GM23338 (cell line): ENCODE measurements at regions not wholly inside any gene's neighbourhood (a gene's known extent, or its start where the extent isn't known, plus 50 kb on each side); places are given as distances from the start of the nearest gene placed in this dataset.

ENCODE experiments used
- ATAC-seq: fragments of 200-7000 bp; cut with Tn5 transposase; 3 replicates; pipeline ENCODE4 v1.9.1; 2020
- DNase-seq: peaks from one replicate; pipeline ENCODE4 v3.0.0-alpha.2; 2015; ENCODE audit warnings: low spot score
- H2AFZ ChIP-seq: fragments of 200-600 bp; sonication (generic); 2 replicates; pipeline ENCODE4 v1.8.0; 2016; ENCODE audit warnings: antibody characterized with exemption, mild to moderate bottlenecking, moderate library complexity
- H3F3A ChIP-seq: fragments of 200-600 bp; sonication (generic); replicated peaks from 2 replicates; pipeline ENCODE4 v1.8.0; 2017; ENCODE audit warnings: antibody characterized with exemption, mixed run types, low read depth
- H3K27ac ChIP-seq: fragments of 200-600 bp; sonication (generic); 2 replicates; pipeline ENCODE4 v1.6.1; 2016; ENCODE audit warnings: low read depth
- H3K27me3 ChIP-seq: fragments of 200-600 bp; sonication (generic); 2 replicates; pipeline ENCODE4 v1.8.0; 2016; ENCODE audit warnings: mild to moderate bottlenecking, mixed run types, moderate library complexity; ENCODE audit not compliant: insufficient read depth
- H3K36me3 ChIP-seq: fragments of 200-600 bp; sonication (generic); 2 replicates; pipeline ENCODE4 v1.8.0; 2016; ENCODE audit warnings: mild to moderate bottlenecking; ENCODE audit not compliant: insufficient read depth
- H3K4me1 ChIP-seq: fragments of 200-600 bp; sonication (generic); 2 replicates; pipeline ENCODE4 v1.8.0; 2016; ENCODE audit warnings: mild to moderate bottlenecking, moderate library complexity; ENCODE audit not compliant: insufficient read depth
- H3K4me2 ChIP-seq: fragments of 200-600 bp; sonication (generic); 2 replicates; pipeline ENCODE4 v1.7.1; 2017; ENCODE audit warnings: mixed run types
- H3K4me3 ChIP-seq: fragments of 200-600 bp; sonication (generic); 2 replicates; pipeline ENCODE4 v1.6.1; 2016; ENCODE audit warnings: mixed run types
- H3K79me2 ChIP-seq: fragments of 200-600 bp; sonication (generic); replicated peaks from 2 replicates; pipeline ENCODE4 v1.8.0; 2017; ENCODE audit warnings: mild to moderate bottlenecking; ENCODE audit not compliant: insufficient read depth
- H3K9me2 ChIP-seq: fragments of 200-600 bp; sonication (generic); 2 replicates; pipeline ENCODE4 v1.8.0; 2017; ENCODE audit not compliant: insufficient read depth
- H4K20me1 ChIP-seq: fragments of 200-600 bp; sonication (generic); replicated peaks from 2 replicates; pipeline ENCODE4 v1.8.0; 2017; ENCODE audit warnings: mild to moderate bottlenecking; ENCODE audit not compliant: insufficient read depth
- H3K27ac Mint-ChIP-seq: 2 replicates; pipeline ENCODE4 v1.8.0; 2020; ENCODE audit warnings: inconsistent platforms, mild to moderate bottlenecking, moderate library complexity, mixed read lengths
- H3K27me3 Mint-ChIP-seq: 3 replicates; pipeline ENCODE4 v1.8.0; 2022; ENCODE audit warnings: low read depth, mild to moderate bottlenecking, moderate library complexity, mixed read lengths, inconsistent platforms; ENCODE audit not compliant: insufficient read depth, poor library complexity
- H3K36me3 Mint-ChIP-seq: 3 replicates; pipeline ENCODE4 v1.8.0; 2021; ENCODE audit warnings: low read depth, mild to moderate bottlenecking, inconsistent platforms, moderate library complexity, mixed read lengths
- H3K4me1 Mint-ChIP-seq: 3 replicates; pipeline ENCODE4 v1.8.0; 2020; ENCODE audit warnings: mild to moderate bottlenecking, inconsistent platforms, mixed read lengths
- H3K4me3 Mint-ChIP-seq: 3 replicates; pipeline ENCODE4 v1.8.0; 2021; ENCODE audit warnings: moderate library complexity, mild to moderate bottlenecking, inconsistent platforms, mixed read lengths
- H3K9me3 Mint-ChIP-seq: 3 replicates; pipeline ENCODE4 v1.8.0; 2020; ENCODE audit warnings: moderate library complexity, mild to moderate bottlenecking, inconsistent platforms, mixed read lengths
- CREB1 ChIP-seq: fragments of 250-450 bp; sonication (Bioruptor Pico); IDR thresholded peaks from 2 replicates; pipeline ENCODE4 v1.5.0; 2020; ENCODE audit warnings: low read depth, mild to moderate bottlenecking, moderate library complexity
- EZH2 ChIP-seq: fragments of 200-600 bp; sonication (generic); IDR thresholded peaks from one replicate; pipeline ENCODE4 v1.8.0; 2017; ENCODE audit warnings: antibody characterized with exemption, mild to moderate bottlenecking, low read depth; ENCODE audit not compliant: unreplicated experiment
- EZH2phosphoT487 ChIP-seq: fragments of 200-600 bp; sonication (generic); IDR thresholded peaks from one replicate; pipeline ENCODE4 v1.8.1; 2018; ENCODE audit warnings: antibody characterized with exemption; ENCODE audit not compliant: unreplicated experiment
- JUNB ChIP-seq: IDR thresholded peaks from one replicate; pipeline ENCODE4 v1.6.1; 2016; ENCODE audit warnings: antibody characterized with exemption; ENCODE audit not compliant: unreplicated experiment
- NANOG ChIP-seq: IDR thresholded peaks from 2 replicates; pipeline ENCODE4 v1.6.1; 2016; ENCODE audit warnings: antibody characterized with exemption, borderline replicate concordance
- POLR2AphosphoS5 ChIP-seq: IDR thresholded peaks from 2 replicates; pipeline ENCODE4 v1.6.1; 2016; ENCODE audit warnings: antibody characterized with exemption, low read depth
- STAT1 ChIP-seq: IDR thresholded peaks from one replicate; pipeline ENCODE4 v1.6.1; 2016; ENCODE audit warnings: antibody characterized with exemption; ENCODE audit not compliant: unreplicated experiment
- ZNF114 ChIP-seq: fragments of 250-450 bp; sonication (Bioruptor Pico); IDR thresholded peaks from 2 replicates; pipeline ENCODE4 v1.5.0; 2020; ENCODE audit warnings: mild to moderate bottlenecking, moderate library complexity
- ZNF331 ChIP-seq: fragments of 250-450 bp; sonication (Bioruptor Pico); IDR thresholded peaks from 2 replicates; pipeline ENCODE4 v1.5.0; 2020; ENCODE audit warnings: low read depth, mild to moderate bottlenecking, moderate library complexity
- TF ChIP-seq, protein P1 (sequence below): IDR thresholded peaks from 2 replicates; pipeline ENCODE4 v1.6.1; 2016; ENCODE audit warnings: antibody characterized with exemption
- TF ChIP-seq, protein P2 (sequence below): fragments of 250-450 bp; sonication (Bioruptor Pico); IDR thresholded peaks from 2 replicates; pipeline ENCODE4 v1.5.0; 2020; ENCODE audit warnings: mild to moderate bottlenecking, moderate library complexity
- TF ChIP-seq, protein P3 (sequence below), 2 experiments: fragments of 200-600 bp in 1 of 2; sonication (generic) in 1 of 2; conservative IDR thresholded peaks; 2 replicates each; pipeline versions ENCODE4 v1.5.1 to v1.6.1; 2016 to 2017; ENCODE audit warnings: antibody characterized with exemption in 2 of 2, low read depth in 2 of 2, mild to moderate bottlenecking in 2 of 2, moderate library complexity in 1 of 2
- TF ChIP-seq, protein P4 (sequence below): IDR thresholded peaks from one replicate; pipeline ENCODE4 v1.6.1; 2018; ENCODE audit warnings: antibody characterized with exemption; ENCODE audit not compliant: unreplicated experiment

DNA sequence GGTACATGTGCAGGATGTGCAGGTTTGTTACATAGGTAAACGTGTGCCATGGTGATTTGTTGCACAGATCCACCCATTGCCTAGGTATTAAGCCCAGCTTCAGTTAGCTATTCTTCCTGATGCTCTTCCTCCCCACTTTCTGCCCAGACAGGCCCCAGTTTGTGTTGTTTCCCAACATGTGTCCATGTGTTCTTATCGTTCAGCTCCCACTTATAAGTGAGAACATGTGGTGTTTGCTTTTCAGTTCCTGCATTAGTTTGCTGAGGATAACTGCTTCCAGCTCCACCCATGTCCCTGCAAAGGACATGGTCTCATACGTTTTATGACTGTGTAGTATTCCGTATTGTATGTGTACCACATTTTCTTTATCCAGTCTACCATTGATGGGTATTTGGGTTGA lies 251.7 kb upstream of the NOVA1 start:
- Histone ChIP-seq H3K9me2 (no peaks in the 10 kb centered on the region; the same call in 1 of the 2 replicates), H3K27me3 (no peaks in the 10 kb centered on the region), H3K79me2 (no peaks in the 10 kb centered on the region), H3K36me3 (no peaks in the 10 kb centered on the region), H3K4me2 (no peak overlapping the region), H3F3A (no peaks in the 10 kb centered on the region), H2AFZ (no peak overlapping the region), H3K27ac (no peak overlapping the region), H3K4me1 (no peaks in the 10 kb centered on the region), H4K20me1 (no peaks in the 10 kb centered on the region), H3K4me3 (no peak overlapping the region)
- Mint-ChIP-seq H3K36me3 (no peaks in the 10 kb centered on the region; the same call in 2 of the 3 replicates), H3K27me3 (no peaks in the 10 kb centered on the region), H3K27ac (no peak overlapping the region), H3K4me1 (no peaks in the 10 kb centered on the region), H3K9me3 (no peaks in the 10 kb centered on the region), H3K4me3 (no peak overlapping the region)
- DNase-seq, result no peak
- no peak for ATAC-seq
- TF ChIP-seq, protein P1, sequence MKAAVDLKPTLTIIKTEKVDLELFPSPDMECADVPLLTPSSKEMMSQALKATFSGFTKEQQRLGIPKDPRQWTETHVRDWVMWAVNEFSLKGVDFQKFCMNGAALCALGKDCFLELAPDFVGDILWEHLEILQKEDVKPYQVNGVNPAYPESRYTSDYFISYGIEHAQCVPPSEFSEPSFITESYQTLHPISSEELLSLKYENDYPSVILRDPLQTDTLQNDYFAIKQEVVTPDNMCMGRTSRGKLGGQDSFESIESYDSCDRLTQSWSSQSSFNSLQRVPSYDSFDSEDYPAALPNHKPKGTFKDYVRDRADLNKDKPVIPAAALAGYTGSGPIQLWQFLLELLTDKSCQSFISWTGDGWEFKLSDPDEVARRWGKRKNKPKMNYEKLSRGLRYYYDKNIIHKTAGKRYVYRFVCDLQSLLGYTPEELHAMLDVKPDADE, result no peak
- TF ChIP-seq POLR2AphosphoS5 (no peak), ZNF331 (no peak), EZH2 (no peak), ZNF114 (CRISPR knock-in tag) (no peak), EZH2phosphoT487 (no peak), CREB1 (CRISPR knock-in tag) (no peak), NANOG (no peak), STAT1 (no peak), JUNB (no peak)
- TF ChIP-seq, protein P2, sequence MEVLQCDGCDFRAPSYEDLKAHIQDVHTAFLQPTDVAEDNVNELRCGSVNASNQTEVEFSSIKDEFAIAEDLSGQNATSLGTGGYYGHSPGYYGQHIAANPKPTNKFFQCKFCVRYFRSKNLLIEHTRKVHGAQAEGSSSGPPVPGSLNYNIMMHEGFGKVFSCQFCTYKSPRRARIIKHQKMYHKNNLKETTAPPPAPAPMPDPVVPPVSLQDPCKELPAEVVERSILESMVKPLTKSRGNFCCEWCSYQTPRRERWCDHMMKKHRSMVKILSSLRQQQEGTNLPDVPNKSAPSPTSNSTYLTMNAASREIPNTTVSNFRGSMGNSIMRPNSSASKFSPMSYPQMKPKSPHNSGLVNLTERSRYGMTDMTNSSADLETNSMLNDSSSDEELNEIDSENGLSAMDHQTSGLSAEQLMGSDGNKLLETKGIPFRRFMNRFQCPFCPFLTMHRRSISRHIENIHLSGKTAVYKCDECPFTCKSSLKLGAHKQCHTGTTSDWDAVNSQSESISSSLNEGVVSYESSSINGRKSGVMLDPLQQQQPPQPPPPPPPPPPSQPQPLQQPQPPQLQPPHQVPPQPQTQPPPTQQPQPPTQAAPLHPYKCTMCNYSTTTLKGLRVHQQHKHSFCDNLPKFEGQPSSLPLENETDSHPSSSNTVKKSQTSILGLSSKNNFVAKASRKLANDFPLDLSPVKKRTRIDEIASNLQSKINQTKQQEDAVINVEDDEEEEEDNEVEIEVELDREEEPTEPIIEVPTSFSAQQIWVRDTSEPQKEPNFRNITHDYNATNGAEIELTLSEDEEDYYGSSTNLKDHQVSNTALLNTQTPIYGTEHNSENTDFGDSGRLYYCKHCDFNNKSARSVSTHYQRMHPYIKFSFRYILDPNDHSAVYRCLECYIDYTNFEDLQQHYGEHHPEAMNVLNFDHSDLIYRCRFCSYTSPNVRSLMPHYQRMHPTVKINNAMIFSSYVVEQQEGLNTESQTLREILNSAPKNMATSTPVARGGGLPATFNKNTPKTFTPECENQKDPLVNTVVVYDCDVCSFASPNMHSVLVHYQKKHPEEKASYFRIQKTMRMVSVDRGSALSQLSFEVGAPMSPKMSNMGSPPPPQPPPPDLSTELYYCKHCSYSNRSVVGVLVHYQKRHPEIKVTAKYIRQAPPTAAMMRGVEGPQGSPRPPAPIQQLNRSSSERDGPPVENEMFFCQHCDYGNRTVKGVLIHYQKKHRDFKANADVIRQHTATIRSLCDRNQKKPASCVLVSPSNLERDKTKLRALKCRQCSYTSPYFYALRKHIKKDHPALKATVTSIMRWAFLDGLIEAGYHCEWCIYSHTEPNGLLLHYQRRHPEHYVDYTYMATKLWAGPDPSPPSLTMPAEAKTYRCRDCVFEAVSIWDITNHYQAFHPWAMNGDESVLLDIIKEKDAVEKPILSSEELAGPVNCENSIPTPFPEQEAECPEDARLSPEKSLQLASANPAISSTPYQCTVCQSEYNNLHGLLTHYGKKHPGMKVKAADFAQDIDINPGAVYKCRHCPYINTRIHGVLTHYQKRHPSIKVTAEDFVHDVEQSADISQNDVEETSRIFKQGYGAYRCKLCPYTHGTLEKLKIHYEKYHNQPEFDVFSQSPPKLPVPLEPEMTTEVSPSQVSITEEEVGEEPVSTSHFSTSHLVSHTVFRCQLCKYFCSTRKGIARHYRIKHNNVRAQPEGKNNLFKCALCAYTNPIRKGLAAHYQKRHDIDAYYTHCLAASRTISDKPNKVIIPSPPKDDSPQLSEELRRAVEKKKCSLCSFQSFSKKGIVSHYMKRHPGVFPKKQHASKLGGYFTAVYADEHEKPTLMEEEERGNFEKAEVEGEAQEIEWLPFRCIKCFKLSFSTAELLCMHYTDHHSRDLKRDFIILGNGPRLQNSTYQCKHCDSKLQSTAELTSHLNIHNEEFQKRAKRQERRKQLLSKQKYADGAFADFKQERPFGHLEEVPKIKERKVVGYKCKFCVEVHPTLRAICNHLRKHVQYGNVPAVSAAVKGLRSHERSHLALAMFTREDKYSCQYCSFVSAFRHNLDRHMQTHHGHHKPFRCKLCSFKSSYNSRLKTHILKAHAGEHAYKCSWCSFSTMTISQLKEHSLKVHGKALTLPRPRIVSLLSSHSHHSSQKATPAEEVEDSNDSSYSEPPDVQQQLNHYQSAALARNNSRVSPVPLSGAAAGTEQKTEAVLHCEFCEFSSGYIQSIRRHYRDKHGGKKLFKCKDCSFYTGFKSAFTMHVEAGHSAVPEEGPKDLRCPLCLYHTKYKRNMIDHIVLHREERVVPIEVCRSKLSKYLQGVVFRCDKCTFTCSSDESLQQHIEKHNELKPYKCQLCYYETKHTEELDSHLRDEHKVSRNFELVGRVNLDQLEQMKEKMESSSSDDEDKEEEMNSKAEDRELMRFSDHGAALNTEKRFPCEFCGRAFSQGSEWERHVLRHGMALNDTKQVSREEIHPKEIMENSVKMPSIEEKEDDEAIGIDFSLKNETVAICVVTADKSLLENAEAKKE (CRISPR knock-in tag), result no peak
- TF ChIP-seq, protein P3, sequence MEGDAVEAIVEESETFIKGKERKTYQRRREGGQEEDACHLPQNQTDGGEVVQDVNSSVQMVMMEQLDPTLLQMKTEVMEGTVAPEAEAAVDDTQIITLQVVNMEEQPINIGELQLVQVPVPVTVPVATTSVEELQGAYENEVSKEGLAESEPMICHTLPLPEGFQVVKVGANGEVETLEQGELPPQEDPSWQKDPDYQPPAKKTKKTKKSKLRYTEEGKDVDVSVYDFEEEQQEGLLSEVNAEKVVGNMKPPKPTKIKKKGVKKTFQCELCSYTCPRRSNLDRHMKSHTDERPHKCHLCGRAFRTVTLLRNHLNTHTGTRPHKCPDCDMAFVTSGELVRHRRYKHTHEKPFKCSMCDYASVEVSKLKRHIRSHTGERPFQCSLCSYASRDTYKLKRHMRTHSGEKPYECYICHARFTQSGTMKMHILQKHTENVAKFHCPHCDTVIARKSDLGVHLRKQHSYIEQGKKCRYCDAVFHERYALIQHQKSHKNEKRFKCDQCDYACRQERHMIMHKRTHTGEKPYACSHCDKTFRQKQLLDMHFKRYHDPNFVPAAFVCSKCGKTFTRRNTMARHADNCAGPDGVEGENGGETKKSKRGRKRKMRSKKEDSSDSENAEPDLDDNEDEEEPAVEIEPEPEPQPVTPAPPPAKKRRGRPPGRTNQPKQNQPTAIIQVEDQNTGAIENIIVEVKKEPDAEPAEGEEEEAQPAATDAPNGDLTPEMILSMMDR (conservative IDR thresholded peaks at IDR 0.05; ENCODE audit: low read depth in 2 of 2), result no peak
- TF ChIP-seq, protein P4, sequence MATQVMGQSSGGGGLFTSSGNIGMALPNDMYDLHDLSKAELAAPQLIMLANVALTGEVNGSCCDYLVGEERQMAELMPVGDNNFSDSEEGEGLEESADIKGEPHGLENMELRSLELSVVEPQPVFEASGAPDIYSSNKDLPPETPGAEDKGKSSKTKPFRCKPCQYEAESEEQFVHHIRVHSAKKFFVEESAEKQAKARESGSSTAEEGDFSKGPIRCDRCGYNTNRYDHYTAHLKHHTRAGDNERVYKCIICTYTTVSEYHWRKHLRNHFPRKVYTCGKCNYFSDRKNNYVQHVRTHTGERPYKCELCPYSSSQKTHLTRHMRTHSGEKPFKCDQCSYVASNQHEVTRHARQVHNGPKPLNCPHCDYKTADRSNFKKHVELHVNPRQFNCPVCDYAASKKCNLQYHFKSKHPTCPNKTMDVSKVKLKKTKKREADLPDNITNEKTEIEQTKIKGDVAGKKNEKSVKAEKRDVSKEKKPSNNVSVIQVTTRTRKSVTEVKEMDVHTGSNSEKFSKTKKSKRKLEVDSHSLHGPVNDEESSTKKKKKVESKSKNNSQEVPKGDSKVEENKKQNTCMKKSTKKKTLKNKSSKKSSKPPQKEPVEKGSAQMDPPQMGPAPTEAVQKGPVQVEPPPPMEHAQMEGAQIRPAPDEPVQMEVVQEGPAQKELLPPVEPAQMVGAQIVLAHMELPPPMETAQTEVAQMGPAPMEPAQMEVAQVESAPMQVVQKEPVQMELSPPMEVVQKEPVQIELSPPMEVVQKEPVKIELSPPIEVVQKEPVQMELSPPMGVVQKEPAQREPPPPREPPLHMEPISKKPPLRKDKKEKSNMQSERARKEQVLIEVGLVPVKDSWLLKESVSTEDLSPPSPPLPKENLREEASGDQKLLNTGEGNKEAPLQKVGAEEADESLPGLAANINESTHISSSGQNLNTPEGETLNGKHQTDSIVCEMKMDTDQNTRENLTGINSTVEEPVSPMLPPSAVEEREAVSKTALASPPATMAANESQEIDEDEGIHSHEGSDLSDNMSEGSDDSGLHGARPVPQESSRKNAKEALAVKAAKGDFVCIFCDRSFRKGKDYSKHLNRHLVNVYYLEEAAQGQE, result no peak
